GM18499 (cell line): ENCODE measurements at regions not wholly inside any gene's neighbourhood (a gene's known extent, or its start where the extent isn't known, plus 50 kb on each side); places are given as distances from the start of the nearest gene placed in this dataset.

Experiments used
- ATAC-seq: cut with Tn5 transposase; IDR thresholded peaks from one replicate; pipeline ENCODE4 v1.9.1; 2021; ENCODE audit warnings: moderate number of reproducible peaks; ENCODE audit not compliant: insufficient read depth, unreplicated experiment

GRCh38 chr2:105150231-105150630, 91.3 kb upstream of the GPR45 start:
- ATAC-seq = no peak

GRCh38 chr2:105154119-105154818, 87.3 kb upstream of the GPR45 start:
- ATAC-seq = no peak

- no peak for ATAC-seq
Observed at GRCh38 chr2:105156166-105156565, 85.4 kb upstream of the GPR45 start.

GRCh38 chr2:105158002-105158401, 83.5 kb upstream of the GPR45 start:
- no peak for ATAC-seq

- ATAC-seq = no peak
Observed at GRCh38 chr2:105166688-105167087, 74.9 kb upstream of the GPR45 start.

GRCh38 chr2:105168543-105168942, 73.0 kb upstream of the GPR45 start:
- ATAC-seq = no peak

- ATAC-seq = no peak
Observed at GRCh38 chr2:105175231-105175630, 66.3 kb upstream of the GPR45 start.

GRCh38 chr2:105176429-105176828, 65.1 kb upstream of the GPR45 start:
- no peak for ATAC-seq

- ATAC-seq = no peak
Observed at GRCh38 chr2:105177008-105177407, 64.5 kb upstream of the GPR45 start.

- no peak for ATAC-seq
Observed at GRCh38 chr2:105177536-105178254, 63.8 kb upstream of the GPR45 start.

- ATAC-seq = no peak
Observed at GRCh38 chr2:105179469-105180372, 61.8 kb upstream of the GPR45 start.

- ATAC-seq = no peak
Observed at GRCh38 chr2:105180491-105180972, 61.0 kb upstream of the GPR45 start.

- no peak for ATAC-seq
Observed at GRCh38 chr2:105181282-105181681, 60.3 kb upstream of the GPR45 start.

- ATAC-seq = peak; percentile 83
Observed at GRCh38 chr2:105183555-105184323, 57.8 kb upstream of the GPR45 start.

- ATAC-seq = no peak
Observed at GRCh38 chr2:105184420-105184819, 57.1 kb upstream of the GPR45 start.

- ATAC-seq = no peak
Observed at GRCh38 chr2:105186967-105187498, 54.5 kb upstream of the GPR45 start.

GRCh38 chr2:105187531-105187930, 54.0 kb upstream of the GPR45 start:
- no peak for ATAC-seq

GRCh38 chr2:105188343-105188742, 53.2 kb upstream of the GPR45 start:
- ATAC-seq = no peak
